GM23338 (cell line): ENCODE measurements at regions not wholly inside any gene's neighbourhood (a gene's known extent, or its start where the extent isn't known, plus 50 kb on each side); places are given as distances from the start of the nearest gene placed in this dataset.

ENCODE experiments used
- ATAC-seq: fragments of 200-7000 bp; cut with Tn5 transposase; 3 replicates; pipeline ENCODE4 v1.9.1; 2020
- DNase-seq: peaks from one replicate; pipeline ENCODE4 v3.0.0-alpha.2; 2015; ENCODE audit warnings: low spot score
- H2AFZ ChIP-seq: fragments of 200-600 bp; sonication (generic); 2 replicates; pipeline ENCODE4 v1.8.0; 2016; ENCODE audit warnings: antibody characterized with exemption, mild to moderate bottlenecking, moderate library complexity
- H3F3A ChIP-seq: fragments of 200-600 bp; sonication (generic); replicated peaks from 2 replicates; pipeline ENCODE4 v1.8.0; 2017; ENCODE audit warnings: antibody characterized with exemption, mixed run types, low read depth
- H3K27ac ChIP-seq: fragments of 200-600 bp; sonication (generic); 2 replicates; pipeline ENCODE4 v1.6.1; 2016; ENCODE audit warnings: low read depth
- H3K27me3 ChIP-seq: fragments of 200-600 bp; sonication (generic); 2 replicates; pipeline ENCODE4 v1.8.0; 2016; ENCODE audit warnings: mild to moderate bottlenecking, mixed run types, moderate library complexity; ENCODE audit not compliant: insufficient read depth
- H3K36me3 ChIP-seq: fragments of 200-600 bp; sonication (generic); 2 replicates; pipeline ENCODE4 v1.8.0; 2016; ENCODE audit warnings: mild to moderate bottlenecking; ENCODE audit not compliant: insufficient read depth
- H3K4me1 ChIP-seq: fragments of 200-600 bp; sonication (generic); 2 replicates; pipeline ENCODE4 v1.8.0; 2016; ENCODE audit warnings: mild to moderate bottlenecking, moderate library complexity; ENCODE audit not compliant: insufficient read depth
- H3K4me2 ChIP-seq: fragments of 200-600 bp; sonication (generic); 2 replicates; pipeline ENCODE4 v1.7.1; 2017; ENCODE audit warnings: mixed run types
- H3K4me3 ChIP-seq: fragments of 200-600 bp; sonication (generic); 2 replicates; pipeline ENCODE4 v1.6.1; 2016; ENCODE audit warnings: mixed run types
- H3K79me2 ChIP-seq: fragments of 200-600 bp; sonication (generic); replicated peaks from 2 replicates; pipeline ENCODE4 v1.8.0; 2017; ENCODE audit warnings: mild to moderate bottlenecking; ENCODE audit not compliant: insufficient read depth
- H3K9me2 ChIP-seq: fragments of 200-600 bp; sonication (generic); 2 replicates; pipeline ENCODE4 v1.8.0; 2017; ENCODE audit not compliant: insufficient read depth
- H4K20me1 ChIP-seq: fragments of 200-600 bp; sonication (generic); replicated peaks from 2 replicates; pipeline ENCODE4 v1.8.0; 2017; ENCODE audit warnings: mild to moderate bottlenecking; ENCODE audit not compliant: insufficient read depth
- H3K27ac Mint-ChIP-seq: 2 replicates; pipeline ENCODE4 v1.8.0; 2020; ENCODE audit warnings: inconsistent platforms, mild to moderate bottlenecking, moderate library complexity, mixed read lengths
- H3K27me3 Mint-ChIP-seq: 3 replicates; pipeline ENCODE4 v1.8.0; 2022; ENCODE audit warnings: low read depth, mild to moderate bottlenecking, moderate library complexity, mixed read lengths, inconsistent platforms; ENCODE audit not compliant: insufficient read depth, poor library complexity
- H3K36me3 Mint-ChIP-seq: 3 replicates; pipeline ENCODE4 v1.8.0; 2021; ENCODE audit warnings: low read depth, mild to moderate bottlenecking, inconsistent platforms, moderate library complexity, mixed read lengths
- H3K4me1 Mint-ChIP-seq: 3 replicates; pipeline ENCODE4 v1.8.0; 2020; ENCODE audit warnings: mild to moderate bottlenecking, inconsistent platforms, mixed read lengths
- H3K4me3 Mint-ChIP-seq: 3 replicates; pipeline ENCODE4 v1.8.0; 2021; ENCODE audit warnings: moderate library complexity, mild to moderate bottlenecking, inconsistent platforms, mixed read lengths
- H3K9me3 Mint-ChIP-seq: 3 replicates; pipeline ENCODE4 v1.8.0; 2020; ENCODE audit warnings: moderate library complexity, mild to moderate bottlenecking, inconsistent platforms, mixed read lengths
- CREB1 ChIP-seq: fragments of 250-450 bp; sonication (Bioruptor Pico); IDR thresholded peaks from 2 replicates; pipeline ENCODE4 v1.5.0; 2020; ENCODE audit warnings: low read depth, mild to moderate bottlenecking, moderate library complexity
- CTCF ChIP-seq, 2 experiments: fragments of 200-600 bp in 1 of 2; sonication (generic) in 1 of 2; conservative IDR thresholded peaks; 2 replicates each; pipeline versions ENCODE4 v1.5.1 to v1.6.1; 2016 to 2017; ENCODE audit warnings: antibody characterized with exemption in 2 of 2, low read depth in 2 of 2, mild to moderate bottlenecking in 2 of 2, moderate library complexity in 1 of 2
- ETS1 ChIP-seq: IDR thresholded peaks from 2 replicates; pipeline ENCODE4 v1.6.1; 2016; ENCODE audit warnings: antibody characterized with exemption
- EZH2 ChIP-seq: fragments of 200-600 bp; sonication (generic); IDR thresholded peaks from one replicate; pipeline ENCODE4 v1.8.0; 2017; ENCODE audit warnings: antibody characterized with exemption, mild to moderate bottlenecking, low read depth; ENCODE audit not compliant: unreplicated experiment
- EZH2phosphoT487 ChIP-seq: fragments of 200-600 bp; sonication (generic); IDR thresholded peaks from one replicate; pipeline ENCODE4 v1.8.1; 2018; ENCODE audit warnings: antibody characterized with exemption; ENCODE audit not compliant: unreplicated experiment
- JUNB ChIP-seq: IDR thresholded peaks from one replicate; pipeline ENCODE4 v1.6.1; 2016; ENCODE audit warnings: antibody characterized with exemption; ENCODE audit not compliant: unreplicated experiment
- NANOG ChIP-seq: IDR thresholded peaks from 2 replicates; pipeline ENCODE4 v1.6.1; 2016; ENCODE audit warnings: antibody characterized with exemption, borderline replicate concordance
- POLR2AphosphoS5 ChIP-seq: IDR thresholded peaks from 2 replicates; pipeline ENCODE4 v1.6.1; 2016; ENCODE audit warnings: antibody characterized with exemption, low read depth
- REST ChIP-seq: IDR thresholded peaks from one replicate; pipeline ENCODE4 v1.6.1; 2018; ENCODE audit warnings: antibody characterized with exemption; ENCODE audit not compliant: unreplicated experiment
- STAT1 ChIP-seq: IDR thresholded peaks from one replicate; pipeline ENCODE4 v1.6.1; 2016; ENCODE audit warnings: antibody characterized with exemption; ENCODE audit not compliant: unreplicated experiment
- ZNF114 ChIP-seq: fragments of 250-450 bp; sonication (Bioruptor Pico); IDR thresholded peaks from 2 replicates; pipeline ENCODE4 v1.5.0; 2020; ENCODE audit warnings: mild to moderate bottlenecking, moderate library complexity
- ZNF331 ChIP-seq: fragments of 250-450 bp; sonication (Bioruptor Pico); IDR thresholded peaks from 2 replicates; pipeline ENCODE4 v1.5.0; 2020; ENCODE audit warnings: low read depth, mild to moderate bottlenecking, moderate library complexity
- ZNF462 ChIP-seq: fragments of 250-450 bp; sonication (Bioruptor Pico); IDR thresholded peaks from 2 replicates; pipeline ENCODE4 v1.5.0; 2020; ENCODE audit warnings: mild to moderate bottlenecking, moderate library complexity

- ATAC-seq (no peak), DNase-seq (no peak)
- Mint-ChIP-seq H3K36me3 (peaks cover 3% of the 10 kb centered on the region; the same call in 1 of the 3 replicates), H3K27me3 (no peaks in the 10 kb centered on the region), H3K4me3 (no peak overlapping the region), H3K27ac (no peak overlapping the region), H3K4me1 (peaks cover 22% of the 10 kb centered on the region), H3K9me3 (peaks cover 11% of the 10 kb centered on the region; the same call in 2 of the 3 replicates)
- Histone ChIP-seq H3K79me2 (no peaks in the 10 kb centered on the region), H3K27ac (no peak overlapping the region), H4K20me1 (no peaks in the 10 kb centered on the region), H3K4me1 (peaks cover 11% of the 10 kb centered on the region), H3K4me3 (no peak overlapping the region), H3K36me3 (no peaks in the 10 kb centered on the region), H3K9me2 (peaks cover 12% of the 10 kb centered on the region; the same call in 1 of the 2 replicates), H3K27me3 (no peaks in the 10 kb centered on the region), H3F3A (no peaks in the 10 kb centered on the region), H2AFZ (no peak overlapping the region), H3K4me2 (no peak overlapping the region)
- TF ChIP-seq ZNF114 (CRISPR knock-in tag), result no peak
- TF ChIP-seq REST, result no peak
- no peak for TF ChIP-seq JUNB
- TF ChIP-seq STAT1, result no peak
- TF ChIP-seq EZH2, result no peak
- no peak for TF ChIP-seq CTCF (conservative IDR thresholded peaks at IDR 0.05; ENCODE audit: low read depth in 2 of 2)
- TF ChIP-seq POLR2AphosphoS5, result no peak
- no peak for TF ChIP-seq CREB1 (CRISPR knock-in tag)
- TF ChIP-seq EZH2phosphoT487, result no peak
- TF ChIP-seq ZNF462 (CRISPR knock-in tag), result no peak
- no peak for TF ChIP-seq NANOG
- TF ChIP-seq ETS1, result no peak
- TF ChIP-seq ZNF331, result no peak
Observed at GRCh38 chr11:13107544-13108044, 98.5 kb downstream of the RASSF10 start.
